GM12891 (cell line): ENCODE measurements at regions not wholly inside any gene's neighbourhood (a gene's known extent, or its start where the extent isn't known, plus 50 kb on each side); places are given as distances from the start of the nearest gene placed in this dataset.

ENCODE experiments used
- PAX5 ChIP-seq: IDR thresholded peaks from 2 replicates; pipeline ENCODE4 v1.6.1; 2011; ENCODE audit warnings: low read length, moderate library complexity, mild to moderate bottlenecking; ENCODE audit not compliant: insufficient read depth, severe bottlenecking
- POLR2A ChIP-seq: IDR thresholded peaks from 2 replicates; pipeline ENCODE4 v1.6.1; 2011; ENCODE audit warnings: low read depth, low read length, control low read depth
- POLR2AphosphoS5 ChIP-seq: IDR thresholded peaks from 2 replicates; pipeline ENCODE4 v1.6.1; 2011; ENCODE audit warnings: low read depth, low read length, control low read depth
- SPI1 ChIP-seq: IDR thresholded peaks from 2 replicates; pipeline ENCODE4 v1.6.1; 2011; ENCODE audit warnings: low read depth, low read length, control low read depth
- TAF1 ChIP-seq: IDR thresholded peaks from 2 replicates; pipeline ENCODE4 v1.6.1; 2011; ENCODE audit warnings: low read depth, low read length, control low read depth

DNA sequence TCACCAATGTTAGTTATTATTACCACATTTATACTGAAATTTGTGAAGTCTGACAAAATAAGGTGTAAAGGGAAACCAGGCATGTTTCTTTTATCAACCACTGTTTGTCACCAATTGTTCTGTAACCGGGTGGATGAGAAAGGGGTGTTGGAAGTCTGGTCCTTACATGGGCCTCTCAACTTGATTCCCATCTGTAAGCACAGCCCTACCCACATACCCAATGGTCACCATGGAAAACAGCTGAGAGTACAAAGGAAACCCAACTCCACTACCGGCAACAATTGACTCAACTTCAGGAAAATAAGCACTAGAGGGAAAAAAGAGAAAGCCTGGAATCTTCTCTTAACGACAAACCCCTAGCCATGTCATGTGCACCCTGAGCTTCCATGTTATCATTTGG, 70.8 kb upstream of the PTCHD1 start:
- no peak for TF ChIP-seq POLR2A
- TF ChIP-seq POLR2AphosphoS5, result no peak
- TF ChIP-seq TAF1, result no peak
- no peak for TF ChIP-seq SPI1
- no peak for TF ChIP-seq PAX5
